Suprapubic skin (tissue), 3 donors: ENCODE measurements at regions not wholly inside any gene's neighbourhood (a gene's known extent, or its start where the extent isn't known, plus 50 kb on each side); places are given as distances from the start of the nearest gene placed in this dataset.

Source experiments
- CTCF ChIP-seq, 2 donors: fragments of 200-600 bp in 1 of 2; fragments of 450-650 bp in 1 of 2; sonication (generic) in 1 of 2; IDR thresholded peaks; one replicate each; pipeline ENCODE4 v1.5.1; 2016 to 2019; ENCODE audit warnings: antibody characterized with exemption in 2 of 2, mild to moderate bottlenecking in 1 of 2, moderate library complexity in 1 of 2
- POLR2A ChIP-seq, 2 donors: fragments of 450-650 bp; IDR thresholded peaks; one replicate each; pipeline ENCODE4 v1.6.1; 2017; ENCODE audit warnings: antibody characterized with exemption in 2 of 2, mild to moderate bottlenecking in 2 of 2, moderate library complexity in 2 of 2

DNA sequence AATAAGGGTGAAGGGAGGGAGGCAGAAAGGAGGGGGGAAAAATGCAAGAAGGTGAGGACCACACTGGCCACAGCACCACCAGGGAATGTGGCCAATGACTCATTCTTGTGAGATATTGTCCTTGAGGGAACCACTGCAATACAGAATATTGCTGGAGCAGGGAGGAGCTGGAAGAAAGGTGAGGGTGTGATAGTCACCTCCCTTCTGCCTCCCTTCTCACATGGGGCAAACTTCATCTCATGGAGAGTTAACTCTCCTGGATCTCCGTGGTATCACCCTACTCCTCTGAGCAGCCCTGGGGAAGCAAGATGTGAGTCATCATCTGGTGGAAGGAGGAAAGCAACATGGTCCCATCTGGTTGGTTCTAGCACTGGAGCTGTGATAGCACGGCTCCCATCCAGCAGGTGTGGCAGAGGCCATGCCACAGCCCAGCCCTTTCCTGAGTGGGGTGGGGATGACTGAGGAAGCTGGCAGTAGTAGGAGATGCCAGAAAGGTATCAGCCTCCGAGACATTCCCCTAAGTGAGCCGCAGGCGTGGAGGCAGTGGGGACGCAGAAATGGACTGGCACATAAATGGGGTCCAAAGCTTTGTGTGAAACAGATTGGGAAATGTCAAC lies 115.9 kb upstream of the LPP start:
- TF ChIP-seq POLR2A (IDR thresholded peaks at IDR 0.05) (no peak), CTCF (IDR thresholded peaks at IDR 0.05) (no peak)
